ENCODE measurements at regions not wholly inside any gene's neighbourhood (a gene's known extent, or its start where the extent isn't known, plus 50 kb on each side); places are given as distances from the start of the nearest gene placed in this dataset.

DNA sequence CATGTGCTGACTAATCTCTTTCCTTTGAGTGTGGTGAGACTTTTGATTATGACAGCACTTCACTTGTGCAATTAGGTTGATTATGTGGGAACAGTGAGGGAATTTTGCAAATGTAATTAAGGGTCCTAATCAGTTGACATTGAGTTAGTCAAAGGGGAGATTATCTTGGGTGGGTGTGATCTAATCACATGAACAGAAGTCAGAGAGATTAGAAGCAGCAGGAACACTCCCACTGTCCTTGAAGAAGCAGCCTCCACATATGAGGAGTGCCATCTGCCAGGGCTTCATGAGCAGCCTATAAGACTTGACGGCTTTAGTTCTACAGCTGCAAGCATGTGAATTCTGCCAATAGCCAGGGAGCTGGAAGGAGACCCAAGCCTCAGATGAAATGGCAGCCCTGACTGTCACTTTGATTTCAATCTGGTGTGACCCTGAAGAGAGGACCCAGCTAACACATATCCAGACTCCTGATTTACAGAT is 89.4 kb upstream of the APCDD1 start:
- H3K27me3 Mint-ChIP-seq (ENCODE audit: low read depth, unreplicated experiment) = peaks cover 15% of the 10 kb centered on the region

DNA sequence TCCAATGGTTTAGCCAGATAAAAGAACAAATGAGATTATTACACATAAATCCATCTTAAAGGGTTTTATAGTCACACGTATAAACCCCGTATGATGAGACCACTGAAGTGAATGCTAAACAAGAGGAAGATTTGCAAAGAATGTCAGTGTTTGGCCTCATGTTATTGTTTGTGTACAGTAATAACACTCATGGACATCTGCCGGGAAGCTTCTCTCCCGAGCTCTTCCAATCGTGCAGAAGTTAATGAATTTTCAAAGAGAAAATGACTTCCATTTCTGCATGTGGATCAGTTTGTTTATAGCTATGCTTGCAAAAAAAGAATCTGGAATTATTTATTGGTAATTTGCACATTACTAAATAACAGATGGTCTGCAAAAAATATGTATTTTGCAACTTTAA is 88.5 kb upstream of the APCDD1 start:
- DNase-seq (ENCODE audit: low read depth) = no peak
- Mint-ChIP-seq H3K4me3 (ENCODE audit: unreplicated experiment) (no peak overlapping the region), H3K9me3 (ENCODE audit: unreplicated experiment) (no peaks in the 10 kb centered on the region), H3K27me3 (ENCODE audit: low read depth, unreplicated experiment) (peaks cover 15% of the 10 kb centered on the region), H3K27ac (ENCODE audit: unreplicated experiment) (no peak overlapping the region), H3K36me3 (ENCODE audit: low read depth, unreplicated experiment) (no peaks in the 10 kb centered on the region), H3K4me1 (ENCODE audit: low read depth, unreplicated experiment) (peaks cover 6% of the 10 kb centered on the region)
- H3K4me3 ChIP-seq (ENCODE audit: insufficient read depth, low read depth, low read length) = no peak overlapping the region
- H3K9ac ChIP-seq (ENCODE audit: low read length) = no peak overlapping the region
- FAIRE-seq = peak; percentile 23
- TF ChIP-seq, protein P1, sequence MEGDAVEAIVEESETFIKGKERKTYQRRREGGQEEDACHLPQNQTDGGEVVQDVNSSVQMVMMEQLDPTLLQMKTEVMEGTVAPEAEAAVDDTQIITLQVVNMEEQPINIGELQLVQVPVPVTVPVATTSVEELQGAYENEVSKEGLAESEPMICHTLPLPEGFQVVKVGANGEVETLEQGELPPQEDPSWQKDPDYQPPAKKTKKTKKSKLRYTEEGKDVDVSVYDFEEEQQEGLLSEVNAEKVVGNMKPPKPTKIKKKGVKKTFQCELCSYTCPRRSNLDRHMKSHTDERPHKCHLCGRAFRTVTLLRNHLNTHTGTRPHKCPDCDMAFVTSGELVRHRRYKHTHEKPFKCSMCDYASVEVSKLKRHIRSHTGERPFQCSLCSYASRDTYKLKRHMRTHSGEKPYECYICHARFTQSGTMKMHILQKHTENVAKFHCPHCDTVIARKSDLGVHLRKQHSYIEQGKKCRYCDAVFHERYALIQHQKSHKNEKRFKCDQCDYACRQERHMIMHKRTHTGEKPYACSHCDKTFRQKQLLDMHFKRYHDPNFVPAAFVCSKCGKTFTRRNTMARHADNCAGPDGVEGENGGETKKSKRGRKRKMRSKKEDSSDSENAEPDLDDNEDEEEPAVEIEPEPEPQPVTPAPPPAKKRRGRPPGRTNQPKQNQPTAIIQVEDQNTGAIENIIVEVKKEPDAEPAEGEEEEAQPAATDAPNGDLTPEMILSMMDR (IDR thresholded peaks at IDR 0.05; ENCODE audit: insufficient read depth, low read depth, low read length) = no peak
- no peak for TF ChIP-seq EZH2 (IDR thresholded peaks at IDR 0.05; ENCODE audit: insufficient read depth, low read length)
- no peaks in the 10 kb centered on the region for H3K36me3 ChIP-seq (ENCODE audit: insufficient read depth, low read length)
- no peaks in the 10 kb centered on the region for H3K4me1 ChIP-seq (ENCODE audit: insufficient read depth, low read length)
- H3K79me2 ChIP-seq (ENCODE audit: insufficient read depth, low read length) = no peaks in the 10 kb centered on the region
- H3K4me2 ChIP-seq (ENCODE audit: low read length) = no peak overlapping the region
- no peak overlapping the region for H2AFZ ChIP-seq (ENCODE audit: low read depth, low read length)
- H3K27me3 ChIP-seq (ENCODE audit: insufficient read depth, low read length) = no peaks in the 10 kb centered on the region
- peaks cover 5% of the 10 kb centered on the region for H3K9me3 ChIP-seq (ENCODE audit: insufficient read depth, low read depth, low read length)
- H3K27ac ChIP-seq (ENCODE audit: low read depth, low read length) = no peak overlapping the region
- no peaks in the 10 kb centered on the region for H4K20me1 ChIP-seq (ENCODE audit: insufficient read depth, low read length)

More for the DNA sequence above, 89.4 kb upstream of the APCDD1 start:
- no peak overlapping the region for H2AFZ ChIP-seq (ENCODE audit: low read depth, low read length)
- no peak overlapping the region for H3K4me3 ChIP-seq (ENCODE audit: insufficient read depth, low read depth, low read length)
- no peaks in the 10 kb centered on the region for H3K79me2 ChIP-seq (ENCODE audit: insufficient read depth, low read length)
- TF ChIP-seq EZH2 (IDR thresholded peaks at IDR 0.05; ENCODE audit: insufficient read depth, low read length) = no peak
- TF ChIP-seq, protein P1 (IDR thresholded peaks at IDR 0.05; ENCODE audit: insufficient read depth, low read depth, low read length) = no peak
- H3K4me2 ChIP-seq (ENCODE audit: low read length) = no peak overlapping the region
- H3K4me1 ChIP-seq (ENCODE audit: insufficient read depth, low read length) = no peaks in the 10 kb centered on the region
- DNase-seq (ENCODE audit: low read depth) = no peak
- H3K9me3 ChIP-seq (ENCODE audit: insufficient read depth, low read depth, low read length) = peaks cover 5% of the 10 kb centered on the region
- Mint-ChIP-seq H3K27ac (ENCODE audit: unreplicated experiment) (no peak overlapping the region), H3K36me3 (ENCODE audit: low read depth, unreplicated experiment) (no peaks in the 10 kb centered on the region), H3K4me3 (ENCODE audit: unreplicated experiment) (no peak overlapping the region), H3K9me3 (ENCODE audit: unreplicated experiment) (no peaks in the 10 kb centered on the region), H3K4me1 (ENCODE audit: low read depth, unreplicated experiment) (peaks cover 6% of the 10 kb centered on the region)
- no peak overlapping the region for H3K9ac ChIP-seq (ENCODE audit: low read length)
- no peaks in the 10 kb centered on the region for H4K20me1 ChIP-seq (ENCODE audit: insufficient read depth, low read length)
- H3K27ac ChIP-seq (ENCODE audit: low read depth, low read length) = no peak overlapping the region
- no peaks in the 10 kb centered on the region for H3K36me3 ChIP-seq (ENCODE audit: insufficient read depth, low read length)
- no peaks in the 10 kb centered on the region for H3K27me3 ChIP-seq (ENCODE audit: insufficient read depth, low read length)
- no peak for FAIRE-seq

DNA sequence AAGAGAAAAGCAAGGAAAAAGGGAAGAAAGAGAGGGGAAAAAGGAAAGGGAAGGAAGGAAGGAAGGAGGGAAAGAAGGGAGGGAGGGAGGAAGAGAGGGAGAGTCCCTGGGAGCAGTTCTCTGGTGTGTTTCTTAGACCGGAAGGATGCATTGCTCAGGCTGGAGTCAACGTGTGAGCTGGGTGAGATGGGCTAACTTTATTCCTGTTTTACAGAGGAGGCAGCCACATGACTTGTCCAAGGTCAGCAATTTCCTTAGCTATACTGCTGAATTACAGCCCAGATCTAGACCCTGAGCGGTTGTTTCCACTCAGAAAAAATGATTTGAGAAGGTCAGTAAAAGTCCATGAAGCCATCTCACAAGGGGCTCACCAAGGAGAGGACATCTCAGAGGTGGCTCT is 86.6 kb upstream of the APCDD1 start:
- Mint-ChIP-seq H3K4me1 (ENCODE audit: low read depth, unreplicated experiment) (peaks cover 6% of the 10 kb centered on the region), H3K27ac (ENCODE audit: unreplicated experiment) (no peak overlapping the region)
- no peak for DNase-seq (ENCODE audit: low read depth)

More for the DNA sequence above, 86.6 kb upstream of the APCDD1 start:
- no peaks in the 10 kb centered on the region for H4K20me1 ChIP-seq (ENCODE audit: insufficient read depth, low read length)
- H2AFZ ChIP-seq (ENCODE audit: low read depth, low read length) = no peak overlapping the region
- TF ChIP-seq, protein P1 (IDR thresholded peaks at IDR 0.05; ENCODE audit: insufficient read depth, low read depth, low read length) = no peak
- no peak for TF ChIP-seq EZH2 (IDR thresholded peaks at IDR 0.05; ENCODE audit: insufficient read depth, low read length)
- no peak overlapping the region for H3K4me3 Mint-ChIP-seq (ENCODE audit: unreplicated experiment)
- H3K4me2 ChIP-seq (ENCODE audit: low read length) = no peak overlapping the region
- peaks cover 20% of the 10 kb centered on the region for H3K27me3 Mint-ChIP-seq (ENCODE audit: low read depth, unreplicated experiment)
- FAIRE-seq = no peak
- H3K36me3 ChIP-seq (ENCODE audit: insufficient read depth, low read length) = no peaks in the 10 kb centered on the region
- no peak overlapping the region for H3K4me3 ChIP-seq (ENCODE audit: insufficient read depth, low read depth, low read length)
- H3K4me1 ChIP-seq (ENCODE audit: insufficient read depth, low read length) = no peaks in the 10 kb centered on the region
- H3K9me3 Mint-ChIP-seq (ENCODE audit: unreplicated experiment) = no peaks in the 10 kb centered on the region
- H3K9ac ChIP-seq (ENCODE audit: low read length) = no peak overlapping the region
- no peaks in the 10 kb centered on the region for H3K36me3 Mint-ChIP-seq (ENCODE audit: low read depth, unreplicated experiment)
- no peaks in the 10 kb centered on the region for H3K79me2 ChIP-seq (ENCODE audit: insufficient read depth, low read length)
- H3K27ac ChIP-seq (ENCODE audit: low read depth, low read length) = no peak overlapping the region
- no peaks in the 10 kb centered on the region for H3K27me3 ChIP-seq (ENCODE audit: insufficient read depth, low read length)
- peaks cover 5% of the 10 kb centered on the region for H3K9me3 ChIP-seq (ENCODE audit: insufficient read depth, low read depth, low read length)

Measured in astrocyte (in vitro differentiated cells and primary cell).